HG02571 (cell line): ENCODE measurements at regions not wholly inside any gene's neighbourhood (a gene's known extent, or its start where the extent isn't known, plus 50 kb on each side); places are given as distances from the start of the nearest gene placed in this dataset.

ENCODE experiments used
- ATAC-seq: cut with Tn5 transposase; IDR thresholded peaks from one replicate; pipeline ENCODE4 v1.9.1; 2021; ENCODE audit warnings: mild to moderate bottlenecking, moderate library complexity; ENCODE audit not compliant: unreplicated experiment

- no peak for ATAC-seq
Measured at GRCh38 chr17:72512649-72513556, 392.1 kb downstream of the SOX9 start.

DNA sequence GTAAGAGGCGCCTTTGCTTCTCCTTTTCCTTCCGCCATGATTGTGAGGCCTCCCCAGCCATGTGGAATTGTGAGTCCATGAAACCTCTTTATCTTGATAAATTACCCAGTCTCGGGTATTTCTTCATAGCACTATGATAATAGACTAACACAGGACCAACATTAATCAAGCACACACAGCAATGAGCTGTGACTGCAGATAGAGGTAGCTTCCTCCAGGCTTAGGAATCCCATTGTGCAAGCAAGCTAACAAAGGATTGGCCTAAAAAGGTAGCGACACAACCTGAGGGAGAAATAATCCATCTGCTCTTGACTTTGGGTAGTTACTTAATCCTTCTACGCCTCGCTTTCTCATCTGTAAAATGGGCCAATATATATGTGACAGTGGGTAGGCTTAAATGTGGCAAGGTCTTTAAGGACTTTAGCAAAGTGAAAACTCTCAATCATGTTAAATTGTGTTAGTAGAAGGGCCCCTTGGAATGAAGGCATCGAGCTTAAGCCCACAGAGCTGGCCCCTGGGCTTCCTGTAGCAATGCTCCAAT, 393.6 kb downstream of the SOX9 start:
- no peak for ATAC-seq

DNA sequence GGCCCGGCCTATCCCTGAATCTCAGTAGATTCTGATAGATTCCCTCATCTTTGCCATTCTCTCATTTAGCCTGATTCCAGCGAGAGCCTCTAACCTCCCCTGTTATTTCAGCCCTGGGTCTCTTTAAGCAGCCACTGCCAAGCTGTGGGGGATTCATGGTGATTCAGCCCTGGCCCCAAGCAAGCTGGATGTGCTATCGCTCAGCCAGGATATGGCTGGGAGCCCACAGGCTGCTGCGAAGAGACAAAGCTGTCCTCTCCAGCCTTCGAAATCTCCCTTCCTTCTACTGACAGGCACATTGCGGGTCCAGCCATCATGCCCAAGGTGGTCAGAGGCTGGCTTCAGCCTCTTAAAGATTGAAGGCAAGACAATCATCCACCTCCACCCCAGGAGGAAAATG, 394.1 kb downstream of the SOX9 start:
- ATAC-seq, result no peak

- ATAC-seq, result no peak
Measured at GRCh38 chr17:72515291-72516065, 394.7 kb downstream of the SOX9 start.

- no peak for ATAC-seq
Measured at GRCh38 chr17:72516772-72517399, 396.1 kb downstream of the SOX9 start.

GRCh38 chr17:72517413-72518158, 396.8 kb downstream of the SOX9 start:
- ATAC-seq, result no peak

DNA sequence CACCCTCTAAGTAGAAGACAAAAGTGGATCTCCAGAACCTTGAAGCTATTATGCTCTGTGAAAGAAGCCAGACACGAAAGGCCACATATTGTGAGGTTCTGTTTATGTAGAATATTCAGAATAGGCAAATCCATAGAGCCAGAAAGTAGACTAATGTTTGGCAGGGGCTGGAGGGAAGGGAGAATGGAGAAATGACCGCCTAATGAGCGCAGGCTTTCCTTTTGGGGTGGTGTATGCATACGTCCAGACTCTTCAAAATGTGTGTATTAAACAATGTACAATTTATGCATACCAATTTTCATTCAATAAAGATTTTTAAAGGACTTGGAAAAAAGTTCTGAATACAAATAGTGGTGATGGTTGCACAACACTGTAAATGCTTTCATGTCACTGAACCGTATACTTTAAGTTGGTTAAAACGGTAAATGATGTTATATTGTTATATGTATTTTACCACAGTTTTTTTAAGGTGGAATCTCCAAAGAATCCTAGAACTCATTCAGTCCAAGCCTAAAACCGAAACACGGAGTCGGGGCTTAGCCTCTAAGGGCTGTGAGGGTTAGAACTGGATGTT, 397.4 kb downstream of the SOX9 start:
- no peak for ATAC-seq

GRCh38 chr17:72518753-72519597, 398.2 kb downstream of the SOX9 start:
- no peak for ATAC-seq

DNA sequence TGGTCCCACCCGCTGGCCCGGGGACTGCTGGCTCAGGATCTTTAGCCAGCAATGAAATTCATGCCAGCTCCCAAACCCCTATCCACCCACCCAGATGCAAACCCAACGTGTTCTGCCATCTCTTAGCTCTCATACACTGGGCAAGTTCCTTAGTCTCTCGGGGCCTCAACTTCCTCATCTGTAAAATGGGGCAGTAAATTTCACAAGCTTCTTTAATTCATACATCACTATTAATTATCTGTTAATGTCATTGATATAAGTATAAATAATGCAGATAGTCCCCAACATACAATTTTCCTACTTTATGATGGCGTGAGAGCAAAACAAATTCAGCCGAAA, 398.7 kb downstream of the SOX9 start:
- no peak for ATAC-seq

GRCh38 chr17:72520665-72521303, 400.0 kb downstream of the SOX9 start:
- no peak for ATAC-seq

GRCh38 chr17:72523491-72523890, 402.7 kb downstream of the SOX9 start:
- ATAC-seq, result no peak

GRCh38 chr17:72525225-72526015, 404.6 kb downstream of the SOX9 start:
- no peak for ATAC-seq

DNA sequence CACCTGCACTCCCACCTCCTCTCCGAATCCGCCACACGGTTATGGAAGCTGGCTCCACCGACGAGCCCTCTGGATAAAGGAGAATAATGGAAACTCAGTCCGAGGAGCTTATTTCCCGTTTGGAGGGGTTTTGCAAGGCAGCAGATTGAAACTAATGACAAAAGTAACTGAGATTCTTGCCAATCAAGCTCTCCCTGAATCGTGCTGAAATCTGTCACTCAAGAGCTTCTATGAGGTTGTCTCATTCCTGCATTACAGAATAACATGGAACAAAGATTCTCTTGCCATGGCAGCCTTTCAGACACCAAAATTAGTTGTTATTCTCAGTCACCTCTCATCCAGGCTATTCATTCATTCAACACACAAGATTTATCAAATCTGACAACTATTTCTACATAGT, 405.9 kb downstream of the SOX9 start:
- ATAC-seq, result no peak

DNA sequence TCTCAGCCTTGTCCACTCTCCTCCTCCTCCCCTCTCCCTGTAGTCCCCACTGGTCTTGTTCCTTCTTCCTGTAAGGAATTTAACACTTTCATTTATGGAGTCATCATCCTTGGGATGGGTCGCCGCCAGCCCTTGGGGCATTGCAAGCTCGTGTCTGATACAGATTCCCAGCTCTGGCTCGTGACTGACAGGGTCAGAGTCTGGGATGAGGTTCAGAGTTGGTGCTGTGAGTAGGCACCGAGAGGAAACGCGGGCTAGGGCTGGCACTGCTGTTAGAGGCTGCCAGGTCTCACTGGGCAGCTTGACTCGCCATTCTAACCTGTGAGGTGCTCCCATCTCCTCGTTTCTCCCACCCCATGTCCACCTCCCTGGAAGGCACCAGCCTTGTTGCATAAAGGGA, 407.0 kb downstream of the SOX9 start:
- no peak for ATAC-seq

- no peak for ATAC-seq
Measured at GRCh38 chr17:72528683-72529082, 407.9 kb downstream of the SOX9 start.

DNA sequence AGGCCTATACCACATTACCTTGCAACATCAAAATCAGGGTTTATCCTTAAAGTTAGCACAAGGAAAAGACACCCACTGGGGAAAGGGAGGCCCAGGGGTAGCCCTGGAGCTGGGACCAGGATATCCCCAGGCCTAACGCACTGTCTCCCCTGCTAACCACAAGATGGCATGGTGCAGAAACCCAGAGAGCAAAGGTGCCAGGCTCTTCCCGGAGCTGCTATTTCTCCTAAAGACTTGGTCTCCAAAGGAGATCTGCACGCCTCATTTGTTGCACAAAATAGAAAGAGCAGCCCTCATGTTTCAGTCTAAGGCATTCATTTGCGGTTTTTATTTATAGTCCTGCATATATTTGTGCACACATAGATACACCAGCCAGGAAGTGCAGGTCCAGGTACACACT, 408.6 kb downstream of the SOX9 start:
- ATAC-seq, result no peak

DNA sequence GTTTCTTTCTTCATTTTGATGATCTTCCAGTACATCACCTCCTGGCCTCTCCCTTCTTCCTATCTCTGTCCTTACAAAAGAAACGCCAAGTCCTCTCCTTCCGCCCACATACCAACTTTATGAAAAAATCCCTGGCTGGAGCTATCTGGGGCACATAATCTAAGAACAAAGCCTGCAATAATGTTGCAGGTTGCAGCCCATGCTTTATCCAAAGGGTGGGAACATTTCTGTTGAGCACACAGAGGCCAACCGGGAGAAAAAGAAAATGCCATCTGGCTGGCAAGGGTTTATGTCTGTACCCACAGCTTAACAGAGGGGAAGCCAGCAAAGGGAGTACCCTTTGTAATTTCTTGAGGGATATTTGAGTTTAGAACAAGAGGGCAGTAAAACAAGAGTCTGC, 409.6 kb downstream of the SOX9 start:
- no peak for ATAC-seq

DNA sequence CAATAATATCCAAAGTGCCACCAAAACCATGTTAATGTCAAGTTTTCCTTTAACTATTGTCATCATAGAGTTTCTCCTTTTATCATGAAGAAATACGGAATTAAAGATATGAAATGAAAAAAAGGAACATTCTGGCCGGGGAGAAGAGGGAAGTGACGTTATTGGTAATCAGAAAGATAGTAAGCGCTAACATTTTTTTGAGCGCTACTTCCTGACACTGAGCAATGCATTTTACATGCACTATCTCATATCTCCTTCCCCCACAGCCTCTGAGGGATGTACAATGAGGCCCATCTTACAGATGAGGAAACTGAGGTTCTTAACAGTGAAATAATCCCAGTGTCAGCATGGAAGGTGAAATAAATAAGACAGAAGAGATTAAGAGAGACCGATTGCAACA, 410.9 kb downstream of the SOX9 start:
- ATAC-seq, result no peak
